CD4-positive, alpha-beta T cell (primary cell): ENCODE measurements at regions not wholly inside any gene's neighbourhood (a gene's known extent, or its start where the extent isn't known, plus 50 kb on each side); places are given as distances from the start of the nearest gene placed in this dataset.

ENCODE experiments used
- ATAC-seq: fragments of 200-7000 bp; cut with Tn5 transposase; one replicate; pipeline ENCODE4 v1.10.0; 2022; ENCODE audit warnings: mild to moderate bottlenecking; ENCODE audit not compliant: poor library complexity
- CTCF ChIA-PET: fragments of 350-600 bp; sonication (Branson Sonifier 250); formaldehyde crosslinking; loops from one replicate; lab custom pipeline; 2021; ENCODE audit warnings: antibody characterized with exemption, inconsistent platforms; lab: Charles Lee
- POLR2A ChIA-PET: fragments of 350-600 bp; sonication (Branson Sonifier 250); formaldehyde crosslinking; loops from one replicate; lab custom pipeline; 2021; ENCODE audit warnings: antibody characterized with exemption, inconsistent platforms; lab: Charles Lee
- DNase-seq, 14 experiments: peaks; one replicate each; pipeline ENCODE4 v3.0.0-alpha.2; 2013 to 2020; ENCODE audit warnings: mixed read lengths in 2 of 14
- H3K27ac ChIP-seq, 2 donors: one replicate each; pipeline versions ENCODE4 v1.5.1 to v1.7.0; 2013; ENCODE audit warnings: low read length in 2 of 2, low read depth in 1 of 2, mild to moderate bottlenecking in 1 of 2
- H3K27me3 ChIP-seq, 2 experiments: 1 replicate in 1 of 2; 2 replicates in 1 of 2; pipeline versions ENCODE4 v1.6.1 to v1.7.0; 2013; ENCODE audit warnings: low read length in 2 of 2, control low read depth in 1 of 2, mild to moderate bottlenecking in 1 of 2, moderate library complexity in 1 of 2; ENCODE audit not compliant: insufficient read depth in 2 of 2, control insufficient read depth in 1 of 2
- H3K36me3 ChIP-seq: one replicate; pipeline ENCODE4 v1.6.1; 2013; ENCODE audit warnings: low read length, control low read depth; ENCODE audit not compliant: insufficient read depth
- H3K4me1 ChIP-seq: one replicate; pipeline ENCODE4 v1.6.1; 2013; ENCODE audit warnings: low read length, control low read depth; ENCODE audit not compliant: insufficient read depth
- H3K4me3 ChIP-seq: one replicate; pipeline ENCODE4 v1.5.1; 2013; ENCODE audit warnings: mild to moderate bottlenecking, low read length, moderate library complexity
- H3K9me3 ChIP-seq, 2 experiments: 1 replicate in 1 of 2; 2 replicates in 1 of 2; pipeline versions ENCODE4 v1.6.1 to v1.7.0; 2013; ENCODE audit warnings: low read length in 2 of 2, mild to moderate bottlenecking in 2 of 2, control low read depth in 1 of 2, moderate library complexity in 1 of 2; ENCODE audit not compliant: control insufficient read depth in 1 of 2, insufficient read depth in 1 of 2
- H3K27ac Mint-ChIP-seq: one replicate; pipeline ENCODE4 v1.8.0; 2020; ENCODE audit warnings: mixed read lengths
- H3K27me3 Mint-ChIP-seq: one replicate; pipeline ENCODE4 v1.8.0; 2021; ENCODE audit warnings: mixed read lengths
- H3K36me3 Mint-ChIP-seq: one replicate; pipeline ENCODE4 v1.8.0; 2021; ENCODE audit warnings: low read depth, mixed read lengths
- H3K4me1 Mint-ChIP-seq: one replicate; pipeline ENCODE4 v1.8.0; 2021; ENCODE audit warnings: low read depth, mixed read lengths
- H3K4me3 Mint-ChIP-seq: one replicate; pipeline ENCODE4 v1.8.0; 2020; ENCODE audit warnings: mild to moderate bottlenecking, mixed read lengths
- H3K9me3 Mint-ChIP-seq: one replicate; pipeline ENCODE4 v1.8.0; 2020; ENCODE audit warnings: mixed read lengths
- CTCF ChIP-seq: fragments of 200-600 bp; IDR thresholded peaks from one replicate; pipeline ENCODE4 v1.8.0; 2022; ENCODE audit warnings: antibody characterized with exemption, mild to moderate bottlenecking
- intact Hi-C, 2 experiments: fragments of 100-400 bp; cut with DNase I in 1 of 2; cut with micrococcal nuclease in 1 of 2; formaldehyde crosslinking; loops; one replicate each; pipeline versions ENCODE4 v1.15.1 to v1.9.0; 2023 to 2025; cut with DNase I, micrococcal nuclease

GRCh38 chr16:86706726-86707125 is 128.4 kb downstream of the FOXL1 start:
- ATAC-seq: no peak
- no peak for TF ChIP-seq CTCF
- Mint-ChIP-seq H3K36me3 (no peaks in the 10 kb centered on the region), H3K4me3 (no peak overlapping the region), H3K4me1 (no peaks in the 10 kb centered on the region), H3K27ac (no peak overlapping the region), H3K9me3 (no peaks in the 10 kb centered on the region), H3K27me3 (no peaks in the 10 kb centered on the region)
- Histone ChIP-seq H3K9me3 (peaks cover 0 to 25% of the 10 kb centered on the region in 2 experiments), H3K4me3 (no peak overlapping the region), H3K4me1 (no peaks in the 10 kb centered on the region), H3K27me3 (no peaks in the 10 kb centered on the region), H3K27ac (no peak overlapping the region), H3K36me3 (no peaks in the 10 kb centered on the region)
- no peak for DNase-seq
- POLR2A ChIA-PET: no interaction called here
- intact Hi-C loops: no loop called here
- CTCF ChIA-PET: no interaction called here

GRCh38 chr16:86707171-86707570 is 128.8 kb downstream of the FOXL1 start:
- Histone ChIP-seq H3K27me3 (no peaks in the 10 kb centered on the region), H3K4me3 (no peak overlapping the region), H3K36me3 (no peaks in the 10 kb centered on the region), H3K4me1 (no peaks in the 10 kb centered on the region), H3K9me3 (peaks cover 0 to 25% of the 10 kb centered on the region in 2 experiments), H3K27ac (no peak overlapping the region)
- TF ChIP-seq CTCF: no peak
- intact Hi-C loops: no loop called here
- ATAC-seq: no peak
- Mint-ChIP-seq H3K36me3 (no peaks in the 10 kb centered on the region), H3K27ac (no peak overlapping the region), H3K27me3 (no peaks in the 10 kb centered on the region), H3K4me1 (no peaks in the 10 kb centered on the region), H3K9me3 (no peaks in the 10 kb centered on the region), H3K4me3 (no peak overlapping the region)
- POLR2A ChIA-PET: no interaction called here
- no peak for DNase-seq
- CTCF ChIA-PET: no interaction called here

GRCh38 chr16:86707581-86707980 is 129.2 kb downstream of the FOXL1 start:
- Histone ChIP-seq H3K27me3 (no peaks in the 10 kb centered on the region), H3K36me3 (no peaks in the 10 kb centered on the region), H3K9me3 (peaks cover 0 to 25% of the 10 kb centered on the region in 2 experiments), H3K4me3 (no peak overlapping the region), H3K4me1 (no peaks in the 10 kb centered on the region), H3K27ac (no peak overlapping the region)
- no peak for TF ChIP-seq CTCF
- no peaks in the 10 kb centered on the region for H3K4me1 Mint-ChIP-seq
- H3K4me3 Mint-ChIP-seq: no peak overlapping the region
- POLR2A ChIA-PET: no interaction called here
- H3K36me3 Mint-ChIP-seq: no peaks in the 10 kb centered on the region
- intact Hi-C loops: no loop called here
- H3K9me3 Mint-ChIP-seq: no peaks in the 10 kb centered on the region
- ATAC-seq: no peak
- no peaks in the 10 kb centered on the region for H3K27me3 Mint-ChIP-seq
- H3K27ac Mint-ChIP-seq: no peak overlapping the region
- no peak for DNase-seq
- CTCF ChIA-PET: no interaction called here
